Ishikawa (cell line): ENCODE measurements at regions not wholly inside any gene's neighbourhood (a gene's known extent, or its start where the extent isn't known, plus 50 kb on each side); places are given as distances from the start of the nearest gene placed in this dataset.

Source experiments
- RAD21 ChIP-seq: IDR thresholded peaks from 2 replicates; pipeline ENCODE4 v1.6.1; 2012; ENCODE audit warnings: low read depth
- TF ChIP-seq, protein P1 (sequence below): IDR thresholded peaks from 2 replicates; pipeline ENCODE4 v1.6.1; 2012
- TF ChIP-seq, protein P2 (sequence below): IDR thresholded peaks from 2 replicates; pipeline ENCODE4 v1.6.1; 2012

DNA sequence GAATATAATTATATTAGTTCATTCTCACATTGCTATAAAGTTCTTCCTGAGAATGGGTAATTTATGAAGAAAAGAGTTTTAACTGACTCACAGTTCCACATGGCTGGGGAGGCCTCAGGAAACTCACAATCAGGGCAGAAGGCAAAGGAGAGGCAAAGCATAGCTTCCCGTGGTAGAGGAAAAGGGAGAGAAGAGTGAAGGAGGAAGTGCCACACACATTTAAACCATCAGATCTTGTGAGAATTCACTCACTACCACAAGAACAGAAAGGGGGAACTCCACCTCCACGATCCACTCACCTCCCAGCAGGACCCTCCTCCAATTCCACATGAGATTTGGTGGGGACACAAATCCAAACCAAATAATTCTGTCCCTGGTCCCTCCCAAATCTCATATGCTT lies 773.4 kb upstream of the INTU start:
- TF ChIP-seq, protein P1, sequence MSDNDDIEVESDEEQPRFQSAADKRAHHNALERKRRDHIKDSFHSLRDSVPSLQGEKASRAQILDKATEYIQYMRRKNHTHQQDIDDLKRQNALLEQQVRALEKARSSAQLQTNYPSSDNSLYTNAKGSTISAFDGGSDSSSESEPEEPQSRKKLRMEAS, result no peak
- TF ChIP-seq, protein P2, sequence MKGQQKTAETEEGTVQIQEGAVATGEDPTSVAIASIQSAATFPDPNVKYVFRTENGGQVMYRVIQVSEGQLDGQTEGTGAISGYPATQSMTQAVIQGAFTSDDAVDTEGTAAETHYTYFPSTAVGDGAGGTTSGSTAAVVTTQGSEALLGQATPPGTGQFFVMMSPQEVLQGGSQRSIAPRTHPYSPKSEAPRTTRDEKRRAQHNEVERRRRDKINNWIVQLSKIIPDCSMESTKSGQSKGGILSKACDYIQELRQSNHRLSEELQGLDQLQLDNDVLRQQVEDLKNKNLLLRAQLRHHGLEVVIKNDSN, result no peak
- TF ChIP-seq RAD21, result no peak
